Thyroid gland (tissue), 4 donors: ENCODE measurements at regions not wholly inside any gene's neighbourhood (a gene's known extent, or its start where the extent isn't known, plus 50 kb on each side); places are given as distances from the start of the nearest gene placed in this dataset.
"Not testable (repeated sequence)": the region's sequence is repeated elsewhere in the genome, so short reads cannot be mapped to it uniquely, and the experiment has no call there.

Source experiments
- DNase-seq, 2 donors: peaks; one replicate each; pipeline ENCODE4 v3.0.0-alpha.2; 2019
- H3K27ac ChIP-seq, 3 donors: fragments of 200-600 bp; sonication (generic); 1 replicate in 2 of 3; 2 replicates in 1 of 3; pipeline ENCODE4 v1.5.1; 2016 to 2019; ENCODE audit warnings: mild to moderate bottlenecking in 1 of 3, moderate library complexity in 1 of 3
- H3K27me3 ChIP-seq: fragments of 200-600 bp; sonication (generic); one replicate; pipeline ENCODE4 v1.5.1; 2019
- H3K36me3 ChIP-seq, 2 donors: fragments of 200-600 bp; sonication (generic); one replicate each; pipeline ENCODE4 v1.5.1; 2016 to 2019
- H3K4me1 ChIP-seq, 2 donors: fragments of 200-600 bp; sonication (generic); one replicate each; pipeline ENCODE4 v1.5.1; 2017 to 2019
- H3K4me3 ChIP-seq, 3 donors: fragments of 200-600 bp; sonication (generic); replicated peaks in 1 of 3; 1 replicate in 2 of 3; 2 replicates in 1 of 3; pipeline ENCODE4 v1.5.1; 2016; ENCODE audit warnings: mild to moderate bottlenecking in 1 of 3
- H3K9me3 ChIP-seq: fragments of 200-600 bp; sonication (generic); one replicate; pipeline ENCODE4 v1.5.1; 2017
- CTCF ChIP-seq, 6 experiments: fragments of 200-600 bp in 3 of 6; fragments of 450-650 bp in 3 of 6; sonication (generic) in 3 of 6; IDR thresholded peaks; one replicate each; pipeline ENCODE4 v1.5.1; 2016 to 2019; ENCODE audit warnings: antibody characterized with exemption in 6 of 6, mild to moderate bottlenecking in 2 of 6, inconsistent platforms in 1 of 6, moderate library complexity in 1 of 6
- POLR2A ChIP-seq, 2 donors: fragments of 450-650 bp; IDR thresholded peaks; one replicate each; pipeline ENCODE4 v1.6.1; 2017; ENCODE audit warnings: antibody characterized with exemption in 2 of 2, mild to moderate bottlenecking in 2 of 2, moderate library complexity in 1 of 2
- WGBS, 2 donors: methylation state at CpG; one replicate each; pipeline ENCODE4 v1.1.5; 2017; 5-methylcytosine and 5-hydroxymethylcytosine counted together
- intact Hi-C: fragments of 100-400 bp; cut with DNase I; formaldehyde crosslinking; loops from one replicate; pipeline ENCODE4 v1.15.1; 2023

- intact Hi-C loops: no loop called here
- Histone ChIP-seq H3K4me3 (no peak overlapping the region), H3K9me3 (no peaks in the 10 kb centered on the region), H3K36me3 (no peaks in the 10 kb centered on the region), H3K4me1 (no peaks in the 10 kb centered on the region), H3K27ac (no peak overlapping the region), H3K27me3 (no peaks in the 10 kb centered on the region)
- WGBS, 2 donors: 93 to 97% methylated on average over 4 of the region's 4 CpGs
- TF ChIP-seq CTCF (IDR thresholded peaks at IDR 0.05) (no peak), POLR2A (IDR thresholded peaks at IDR 0.05) (no peak)
- DNase-seq: no peak
Measured at GRCh38 chr3:145650170-145650569, 510.8 kb downstream of the PLOD2 start.

- intact Hi-C loops: no loop called here
- no peaks in the 10 kb centered on the region for H3K27me3 ChIP-seq
Measured at GRCh38 chr3:145671121-145671520, 489.9 kb downstream of the PLOD2 start.

GRCh38 chr3:145673838-145674237 is 487.1 kb downstream of the PLOD2 start:
- H3K4me1 ChIP-seq: no peaks in the 10 kb centered on the region
- no peaks in the 10 kb centered on the region for H3K9me3 ChIP-seq
- H3K27ac ChIP-seq: no peak overlapping the region
- intact Hi-C loops: no loop called here
- H3K4me3 ChIP-seq: no peak overlapping the region
- H3K36me3 ChIP-seq: no peaks in the 10 kb centered on the region
- TF ChIP-seq POLR2A (IDR thresholded peaks at IDR 0.05) (no peak), CTCF (IDR thresholded peaks at IDR 0.05) (no peak)
- no peak for DNase-seq
- WGBS, 2 donors: 50 to 74% methylated on average over 2 of the region's 2 CpGs
- no peaks in the 10 kb centered on the region for H3K27me3 ChIP-seq

More at GRCh38 chr3:145671121-145671520, 489.9 kb downstream of the PLOD2 start:
- H3K27ac ChIP-seq: no peak overlapping the region
- no peak for DNase-seq
- H3K9me3 ChIP-seq: no peaks in the 10 kb centered on the region
- H3K36me3 ChIP-seq: no peaks in the 10 kb centered on the region
- no peak overlapping the region for H3K4me3 ChIP-seq
- no peak for TF ChIP-seq POLR2A (IDR thresholded peaks at IDR 0.05)
- TF ChIP-seq CTCF (IDR thresholded peaks at IDR 0.05): no peak
- no peaks in the 10 kb centered on the region for H3K4me1 ChIP-seq

- no peak overlapping the region for H3K4me3 ChIP-seq
- H3K9me3 ChIP-seq: no peaks in the 10 kb centered on the region
- TF ChIP-seq CTCF (IDR thresholded peaks at IDR 0.05) (no peak), POLR2A (IDR thresholded peaks at IDR 0.05) (no peak)
- H3K4me1 ChIP-seq: no peaks in the 10 kb centered on the region
- no peak for DNase-seq
- no peak overlapping the region for H3K27ac ChIP-seq
- no peaks in the 10 kb centered on the region for H3K36me3 ChIP-seq
- H3K27me3 ChIP-seq: no peaks in the 10 kb centered on the region
- 63 to 85% methylated on average over 1 of the region's 1 CpG for WGBS, 2 donors
- intact Hi-C loops: no loop called here
Measured at GRCh38 chr3:145678401-145678800, 482.6 kb downstream of the PLOD2 start.

- no peaks in the 10 kb centered on the region for H3K36me3 ChIP-seq
- no peak overlapping the region for H3K27ac ChIP-seq
- TF ChIP-seq CTCF (IDR thresholded peaks at IDR 0.05): no peak
- no peak overlapping the region for H3K4me3 ChIP-seq
- intact Hi-C loops: no loop called here
- H3K9me3 ChIP-seq: no peaks in the 10 kb centered on the region
- DNase-seq: peak in 1 of 2 donors; percentile 4
- H3K27me3 ChIP-seq: no peaks in the 10 kb centered on the region
- no peaks in the 10 kb centered on the region for H3K4me1 ChIP-seq
- WGBS, 2 donors: 29 to 30% methylated on average over 3 of the region's 3 CpGs
Measured at GRCh38 chr3:145681181-145681580, 479.8 kb downstream of the PLOD2 start.

- intact Hi-C loops, H3K4me1 ChIP-seq, H3K9me3 ChIP-seq, H3K36me3 ChIP-seq, H3K4me3 ChIP-seq, DNase-seq, H3K27me3 ChIP-seq, H3K27ac ChIP-seq: not testable (repeated sequence)
- 85 to 94% methylated on average over 3 of the region's 3 CpGs for WGBS, 2 donors
Measured at GRCh38 chr3:145687978-145688377, 473.0 kb downstream of the PLOD2 start.
